H1 (cell line): ENCODE measurements at regions not wholly inside any gene's neighbourhood (a gene's known extent, or its start where the extent isn't known, plus 50 kb on each side); places are given as distances from the start of the nearest gene placed in this dataset.

Experiments used
- CTCF ChIA-PET: fragments of 300-600 bp; sonication (Branson Sonifier 250); formaldehyde crosslinking; loops from one replicate; lab custom pipeline; 2021; ENCODE audit not compliant: partially characterized antibody; lab: Charles Lee
- POLR2A ChIA-PET: fragments of 300-600 bp; sonication (Branson Sonifier 250); formaldehyde crosslinking; loops from one replicate; lab custom pipeline; 2021; ENCODE audit warnings: inconsistent platforms; ENCODE audit not compliant: partially characterized antibody; lab: Charles Lee
- DNase-seq, 2 experiments: peaks; one replicate each; pipeline versions ENCODE4 v3.0.0 to v3.0.0-alpha.2; 2010 to 2022; ENCODE audit warnings: low spot score in 2 of 2, low read depth in 1 of 2, mixed read lengths in 1 of 2
- FAIRE-seq: peaks from 2 replicates; lab custom pipeline; 2011; peaks lifted over from hg19 to GRCh38; lab: Jason Lieb, UNC
- H2AFZ ChIP-seq: 2 replicates; pipeline ENCODE4 v1.8.1; 2012; ENCODE audit warnings: low read length, inconsistent platforms
- H2AK5ac ChIP-seq: 2 replicates; pipeline ENCODE4 v1.6.1; 2013; ENCODE audit warnings: low read depth, low read length
- H2BK120ac ChIP-seq: replicated peaks from 2 replicates; pipeline ENCODE3; 2013; ENCODE audit warnings: low read depth, low read length, inconsistent platforms
- H2BK12ac ChIP-seq: 2 replicates; pipeline ENCODE4 v1.6.1; 2013; ENCODE audit warnings: low read depth, low read length
- H2BK15ac ChIP-seq: 2 replicates; pipeline ENCODE4 v1.6.1; 2013; ENCODE audit warnings: low read length
- H2BK20ac ChIP-seq: 2 replicates; pipeline ENCODE4 v1.6.1; 2013; ENCODE audit warnings: low read length
- H2BK5ac ChIP-seq: 2 replicates; pipeline ENCODE4 v1.6.1; 2013; ENCODE audit warnings: low read depth, low read length
- H3K14ac ChIP-seq: 2 replicates; pipeline ENCODE4 v1.6.1; 2013; ENCODE audit warnings: inconsistent platforms; ENCODE audit not compliant: insufficient read length
- H3K18ac ChIP-seq: 2 replicates; pipeline ENCODE4 v1.6.1; 2013; ENCODE audit warnings: low read length; ENCODE audit errors: extremely low read depth
- H3K23ac ChIP-seq: 2 replicates; pipeline ENCODE4 v1.6.1; 2013; ENCODE audit warnings: inconsistent platforms; ENCODE audit not compliant: insufficient read length
- H3K23me2 ChIP-seq: 2 replicates; pipeline ENCODE4 v1.6.1; 2013; ENCODE audit warnings: low read depth, low read length
- H3K27ac ChIP-seq: 2 replicates; pipeline ENCODE4 v1.6.1; 2011; ENCODE audit warnings: low read depth, low read length, inconsistent platforms
- H3K27me3 ChIP-seq, 4 experiments: replicated peaks in 1 of 4; 1 replicate in 1 of 4; 2 replicates in 3 of 4; pipeline versions ENCODE4 v1.6.1 to v1.8.1; 2011 to 2013; ENCODE audit warnings: low read length in 3 of 4, mild to moderate bottlenecking in 3 of 4, inconsistent platforms in 2 of 4, mixed read lengths in 2 of 4, moderate library complexity in 1 of 4; ENCODE audit not compliant: control insufficient read depth in 3 of 4, insufficient read depth in 3 of 4; ENCODE audit errors: extremely low read depth in 1 of 4
- H3K36me3 ChIP-seq, 4 experiments: 2 replicates each; pipeline versions ENCODE4 v1.6.1 to v1.8.1; 2011 to 2013; ENCODE audit warnings: mild to moderate bottlenecking in 4 of 4, low read length in 3 of 4, moderate library complexity in 2 of 4, control low read depth in 1 of 4, inconsistent platforms in 1 of 4; ENCODE audit not compliant: insufficient read depth in 4 of 4, control insufficient read depth in 2 of 4
- H3K4ac ChIP-seq: replicated peaks from 2 replicates; pipeline ENCODE3; 2013; ENCODE audit warnings: low read length, low read depth, mixed read lengths, inconsistent platforms; ENCODE audit not compliant: insufficient read length
- H3K4me1 ChIP-seq, 4 experiments: replicated peaks in 1 of 4; 1 replicate in 1 of 4; 2 replicates in 3 of 4; pipeline versions ENCODE4 v1.6.1 to v1.8.1; 2011 to 2013; ENCODE audit warnings: low read length in 3 of 4, inconsistent platforms in 2 of 4, mixed read lengths in 1 of 4; ENCODE audit not compliant: insufficient read depth in 4 of 4, control insufficient read depth in 3 of 4
- H3K4me2 ChIP-seq, 2 experiments: 2 replicates each; pipeline versions ENCODE4 v1.6.1 to v1.8.1; 2011 to 2013; ENCODE audit warnings: low read depth in 2 of 2, low read length in 2 of 2, control low read depth in 1 of 2, inconsistent platforms in 1 of 2, mild to moderate bottlenecking in 1 of 2; ENCODE audit not compliant: insufficient read depth in 1 of 2
- H3K4me3 ChIP-seq, 4 experiments: fragments of 200-600, 300-600 bp in 1 of 4; sonication (generic), shearing (Covaris generic), sonication (Bioruptor Twin) in 1 of 4; 2 replicates each; pipeline versions ENCODE4 v1.5.1 to v1.8.1; 2011 to 2016; ENCODE audit warnings: low read length in 4 of 4, low read depth in 3 of 4, control low read depth in 2 of 4, inconsistent platforms in 2 of 4, mild to moderate bottlenecking in 2 of 4, mixed read lengths in 1 of 4, moderate library complexity in 1 of 4; ENCODE audit not compliant: insufficient read depth in 2 of 4; ENCODE audit errors: extremely low read depth in 1 of 4
- H3K56ac ChIP-seq: replicated peaks from 2 replicates; pipeline ENCODE3; 2013; ENCODE audit warnings: low read depth, mild to moderate bottlenecking, mixed read lengths, low read length, inconsistent platforms; ENCODE audit not compliant: insufficient read length
- H3K79me1 ChIP-seq: 2 replicates; pipeline ENCODE4 v1.6.1; 2013; ENCODE audit warnings: low read depth, low read length, control low read depth
- H3K79me2 ChIP-seq, 2 experiments: 2 replicates each; pipeline versions ENCODE4 v1.6.1 to v1.8.1; 2012 to 2013; ENCODE audit warnings: low read length in 2 of 2, mild to moderate bottlenecking in 2 of 2, inconsistent platforms in 1 of 2; ENCODE audit not compliant: insufficient read depth in 2 of 2, control insufficient read depth in 1 of 2
- H3K9ac ChIP-seq, 4 experiments: replicated peaks in 1 of 4; 1 replicate in 1 of 4; 2 replicates in 3 of 4; pipeline versions ENCODE4 v1.6.1 to v1.8.1; 2011 to 2013; ENCODE audit warnings: low read depth in 3 of 4, low read length in 3 of 4, control low read depth in 2 of 4, mild to moderate bottlenecking in 2 of 4, moderate library complexity in 2 of 4, inconsistent platforms in 1 of 4; ENCODE audit errors: extremely low read depth in 1 of 4
- H3K9me3 ChIP-seq, 2 experiments: 2 replicates each; pipeline versions ENCODE4 v1.6.1 to v1.8.1; 2012 to 2013; ENCODE audit warnings: mild to moderate bottlenecking in 2 of 2, moderate library complexity in 2 of 2, control low read depth in 1 of 2, inconsistent platforms in 1 of 2, low read depth in 1 of 2, low read length in 1 of 2, mixed read lengths in 1 of 2; ENCODE audit not compliant: insufficient read depth in 2 of 2
- H4K20me1 ChIP-seq, 2 experiments: replicated peaks in 1 of 2; 2 replicates each; pipeline versions ENCODE3 to v1.8.1; 2011 to 2013; ENCODE audit warnings: inconsistent platforms in 2 of 2, low read length in 2 of 2, mild to moderate bottlenecking in 1 of 2; ENCODE audit not compliant: insufficient read depth in 2 of 2, control insufficient read depth in 1 of 2
- H4K5ac ChIP-seq: 2 replicates; pipeline ENCODE4 v1.6.1; 2013; ENCODE audit warnings: low read length, low read depth, mixed read lengths, inconsistent platforms; ENCODE audit not compliant: insufficient read length
- H4K8ac ChIP-seq: 2 replicates; pipeline ENCODE4 v1.8.0; 2013; ENCODE audit warnings: mild to moderate bottlenecking, moderate library complexity, low read length, inconsistent platforms; ENCODE audit not compliant: insufficient read depth; ENCODE audit errors: extremely low read depth
- H4K91ac ChIP-seq: replicated peaks from 2 replicates; pipeline ENCODE3; 2013; ENCODE audit warnings: low read length, mixed read lengths, inconsistent platforms; ENCODE audit not compliant: insufficient read length
- CEBPB ChIP-seq: IDR thresholded peaks from 2 replicates; pipeline ENCODE4 v1.6.1; 2012; ENCODE audit warnings: low read depth, low read length
- CHD1 ChIP-seq: IDR thresholded peaks from 2 replicates; pipeline ENCODE4 v1.6.1; 2012; ENCODE audit warnings: low read depth, low read length, improper control_type of control experiment
- FOSL1 ChIP-seq: IDR thresholded peaks from 2 replicates; pipeline ENCODE4 v1.6.1; 2011; ENCODE audit warnings: mild to moderate bottlenecking, low read depth, low read length, moderate library complexity; ENCODE audit not compliant: insufficient read depth
- GTF2F1 ChIP-seq: IDR thresholded peaks from 2 replicates; pipeline ENCODE4 v1.6.1; 2012; ENCODE audit warnings: low read depth, low read length, improper control_type of control experiment, borderline replicate concordance
- RAD21 ChIP-seq, 2 experiments: IDR thresholded peaks in 1 of 2; conservative IDR thresholded peaks in 1 of 2; 2 replicates each; pipeline ENCODE4 v1.6.1; 2011; ENCODE audit warnings: low read depth in 2 of 2, low read length in 2 of 2, improper control_type of control experiment in 1 of 2, inconsistent platforms in 1 of 2, mild to moderate bottlenecking in 1 of 2, moderate library complexity in 1 of 2
- RBBP5 ChIP-seq: IDR thresholded peaks from 2 replicates; pipeline ENCODE4 v1.7.1; 2012; ENCODE audit warnings: low read depth, mild to moderate bottlenecking, inconsistent platforms, low read length, moderate library complexity, borderline replicate concordance
- SAP30 ChIP-seq: fragments of 300-600 bp; sonication (generic); IDR thresholded peaks from 2 replicates; pipeline ENCODE4 v1.7.1; 2012; ENCODE audit warnings: low read length, moderate library complexity, mild to moderate bottlenecking, inconsistent platforms; ENCODE audit not compliant: insufficient read depth, insufficient replicate concordance
- SIX5 ChIP-seq: IDR thresholded peaks from 2 replicates; pipeline ENCODE4 v1.6.1; 2011; ENCODE audit warnings: mild to moderate bottlenecking, low read depth, low read length
- TBP ChIP-seq: IDR thresholded peaks from 2 replicates; pipeline ENCODE4 v1.6.1; 2011; ENCODE audit warnings: low read depth, low read length, improper control_type of control experiment
- TCF12 ChIP-seq: IDR thresholded peaks from 2 replicates; pipeline ENCODE4 v1.6.1; 2011; ENCODE audit warnings: low read depth, mild to moderate bottlenecking, low read length
- TEAD4 ChIP-seq: IDR thresholded peaks from 2 replicates; pipeline ENCODE4 v1.6.1; 2012; ENCODE audit warnings: low read depth, low read length, inconsistent platforms, mixed read lengths
- ZNF274 ChIP-seq: IDR thresholded peaks from 2 replicates; pipeline ENCODE4 v1.7.0; 2012; ENCODE audit warnings: low read length, borderline replicate concordance; ENCODE audit errors: extremely low read depth
- WGBS, 2 experiments: shearing (Covaris generic) in 1 of 2; methylation state at CpG; one replicate each; pipeline versions ENCODE4 v1.1.6 to v1.1.7; 2013 to 2015; ENCODE audit warnings: low lambda C conversion rate in 2 of 2, mixed read lengths in 2 of 2, inconsistent platforms in 1 of 2, low coverage in 1 of 2, missing lambda C conversion rate in 1 of 2; ENCODE audit not compliant: insufficient replicate concordance in 2 of 2, insufficient coverage in 1 of 2, insufficient read length in 1 of 2; ENCODE audit errors: extremely low coverage in 1 of 2, missing lambda C conversion rate in 1 of 2; 5-methylcytosine and 5-hydroxymethylcytosine counted together
- TF ChIP-seq, protein P1 (sequence below): IDR thresholded peaks from 2 replicates; pipeline ENCODE4 v1.6.1; 2012; ENCODE audit warnings: low read length, inconsistent platforms

GRCh38 chr6:126886106-126886505 lies 232.4 kb upstream of the RSPO3 start:
- no peaks in the 10 kb centered on the region for H3K79me2 ChIP-seq
- no peaks in the 10 kb centered on the region for H4K20me1 ChIP-seq
- ChIA-PET CTCF (no interaction called here), POLR2A (no interaction called here)
- H2BK12ac ChIP-seq: no peak overlapping the region
- no peaks in the 10 kb centered on the region for H3K36me3 ChIP-seq
- H2BK15ac ChIP-seq: no peak overlapping the region
- H3K4me1 ChIP-seq: no peaks in the 10 kb centered on the region
- no peaks in the 10 kb centered on the region for H3K79me1 ChIP-seq
- no peak overlapping the region for H4K91ac ChIP-seq
- no peak overlapping the region for H3K18ac ChIP-seq
- H3K4me2 ChIP-seq: no peak overlapping the region
- no peak overlapping the region for H3K56ac ChIP-seq
- 91% methylated on average over 1 of the region's 1 CpG; no CpG with 5 or more reads in 1 of the 2 experiments for WGBS, 2 experiments
- no peak overlapping the region for H2BK20ac ChIP-seq
- H3K9ac ChIP-seq: no peak overlapping the region
- no peak for DNase-seq
- no peak overlapping the region for H4K8ac ChIP-seq
- no peak overlapping the region for H2BK5ac ChIP-seq
- no peak overlapping the region for H3K14ac ChIP-seq
- no peak overlapping the region for H2AK5ac ChIP-seq
- H3K23me2 ChIP-seq: no peaks in the 10 kb centered on the region
- H2BK120ac ChIP-seq: no peak overlapping the region
- no peak overlapping the region for H3K4ac ChIP-seq
- no peak overlapping the region for H3K23ac ChIP-seq
- no peak overlapping the region for H2AFZ ChIP-seq
- no peak overlapping the region for H3K4me3 ChIP-seq
- no peak overlapping the region for H4K5ac ChIP-seq
- H3K9me3 ChIP-seq: no peaks in the 10 kb centered on the region
- H3K27me3 ChIP-seq: no peaks in the 10 kb centered on the region
- no peak overlapping the region for H3K27ac ChIP-seq
- FAIRE-seq: no peak
- TF ChIP-seq TCF12: no peak
- TF ChIP-seq ZNF274: no peak
- no peak for TF ChIP-seq SAP30
- TF ChIP-seq, protein P1, sequence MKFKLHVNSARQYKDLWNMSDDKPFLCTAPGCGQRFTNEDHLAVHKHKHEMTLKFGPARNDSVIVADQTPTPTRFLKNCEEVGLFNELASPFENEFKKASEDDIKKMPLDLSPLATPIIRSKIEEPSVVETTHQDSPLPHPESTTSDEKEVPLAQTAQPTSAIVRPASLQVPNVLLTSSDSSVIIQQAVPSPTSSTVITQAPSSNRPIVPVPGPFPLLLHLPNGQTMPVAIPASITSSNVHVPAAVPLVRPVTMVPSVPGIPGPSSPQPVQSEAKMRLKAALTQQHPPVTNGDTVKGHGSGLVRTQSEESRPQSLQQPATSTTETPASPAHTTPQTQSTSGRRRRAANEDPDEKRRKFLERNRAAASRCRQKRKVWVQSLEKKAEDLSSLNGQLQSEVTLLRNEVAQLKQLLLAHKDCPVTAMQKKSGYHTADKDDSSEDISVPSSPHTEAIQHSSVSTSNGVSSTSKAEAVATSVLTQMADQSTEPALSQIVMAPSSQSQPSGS: no peak
- TF ChIP-seq GTF2F1: no peak
- TF ChIP-seq RAD21 (IDR thresholded peaks at IDR 0.05 in 1 of 2, conservative IDR thresholded peaks at IDR 0.05 in 1 of 2; ENCODE audit: low read depth in 2 of 2, low read length in 2 of 2): no peak
- TF ChIP-seq CHD1: no peak
- no peak for TF ChIP-seq CEBPB
- no peak for TF ChIP-seq FOSL1
- no peak for TF ChIP-seq SIX5
- TF ChIP-seq RBBP5: no peak
- no peak for TF ChIP-seq TBP
- no peak for TF ChIP-seq TEAD4
